GM12874 (cell line): ENCODE measurements at regions not wholly inside any gene's neighbourhood (a gene's known extent, or its start where the extent isn't known, plus 50 kb on each side); places are given as distances from the start of the nearest gene placed in this dataset.

Experiments
- TF ChIP-seq, protein P1 (sequence below): IDR thresholded peaks from 2 replicates; pipeline ENCODE4 v1.5.1; 2011; ENCODE audit warnings: low read depth, mild to moderate bottlenecking, control low read depth, low read length, moderate library complexity; ENCODE audit not compliant: insufficient read depth

DNA sequence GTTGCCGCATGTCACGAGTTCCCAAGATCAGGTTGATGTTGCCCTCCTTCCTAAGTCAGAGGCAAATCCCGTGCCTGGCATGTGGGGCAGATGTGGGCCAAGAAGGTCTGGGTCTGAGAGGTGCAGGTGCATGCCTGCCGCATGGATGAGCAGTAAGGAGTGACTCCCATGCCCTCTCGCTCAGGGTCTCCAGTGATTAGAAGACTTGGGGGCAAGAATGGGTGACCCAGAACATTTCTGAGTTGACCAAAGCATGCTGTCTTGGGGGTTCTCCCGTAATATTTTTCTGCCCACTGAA, 120.6 kb upstream of the HDAC4 start:
- TF ChIP-seq, protein P1, sequence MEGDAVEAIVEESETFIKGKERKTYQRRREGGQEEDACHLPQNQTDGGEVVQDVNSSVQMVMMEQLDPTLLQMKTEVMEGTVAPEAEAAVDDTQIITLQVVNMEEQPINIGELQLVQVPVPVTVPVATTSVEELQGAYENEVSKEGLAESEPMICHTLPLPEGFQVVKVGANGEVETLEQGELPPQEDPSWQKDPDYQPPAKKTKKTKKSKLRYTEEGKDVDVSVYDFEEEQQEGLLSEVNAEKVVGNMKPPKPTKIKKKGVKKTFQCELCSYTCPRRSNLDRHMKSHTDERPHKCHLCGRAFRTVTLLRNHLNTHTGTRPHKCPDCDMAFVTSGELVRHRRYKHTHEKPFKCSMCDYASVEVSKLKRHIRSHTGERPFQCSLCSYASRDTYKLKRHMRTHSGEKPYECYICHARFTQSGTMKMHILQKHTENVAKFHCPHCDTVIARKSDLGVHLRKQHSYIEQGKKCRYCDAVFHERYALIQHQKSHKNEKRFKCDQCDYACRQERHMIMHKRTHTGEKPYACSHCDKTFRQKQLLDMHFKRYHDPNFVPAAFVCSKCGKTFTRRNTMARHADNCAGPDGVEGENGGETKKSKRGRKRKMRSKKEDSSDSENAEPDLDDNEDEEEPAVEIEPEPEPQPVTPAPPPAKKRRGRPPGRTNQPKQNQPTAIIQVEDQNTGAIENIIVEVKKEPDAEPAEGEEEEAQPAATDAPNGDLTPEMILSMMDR, result no peak

DNA sequence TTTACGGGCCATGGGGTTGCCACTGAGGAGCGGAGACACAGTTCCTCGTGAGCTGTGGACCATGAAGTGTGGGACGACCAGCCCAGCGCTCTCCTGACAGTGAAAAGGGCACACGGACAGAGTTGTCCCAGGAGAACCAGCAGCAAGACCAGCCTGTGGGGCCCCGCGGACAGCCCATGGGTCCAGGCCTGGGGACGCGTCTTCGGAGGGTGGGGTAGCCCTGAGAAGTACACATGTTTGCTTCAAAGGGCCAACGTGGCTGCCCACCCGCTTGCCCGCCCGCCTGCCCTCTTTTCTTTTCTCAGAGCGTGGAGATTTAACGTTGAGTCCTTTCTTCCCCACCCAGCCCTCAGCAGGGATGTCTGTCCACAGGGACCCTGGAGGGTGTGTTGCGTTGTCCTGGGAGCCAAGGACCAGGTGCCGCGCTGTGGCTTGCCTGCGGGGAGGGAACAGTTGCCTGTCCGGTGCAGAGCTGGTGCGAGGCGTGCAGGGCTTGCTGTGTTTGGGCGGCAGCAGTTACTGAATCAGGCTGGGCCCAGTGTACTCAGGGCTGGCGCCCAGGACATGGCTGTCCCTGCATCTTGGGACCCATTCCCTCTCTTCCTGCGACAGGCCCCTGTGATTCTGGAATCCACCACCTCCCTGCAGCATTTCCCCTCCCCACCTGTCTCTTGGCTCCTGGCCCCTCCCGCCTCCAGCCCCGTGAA, 120.1 kb upstream of the HDAC4 start:
- TF ChIP-seq, protein P1, result no peak

DNA sequence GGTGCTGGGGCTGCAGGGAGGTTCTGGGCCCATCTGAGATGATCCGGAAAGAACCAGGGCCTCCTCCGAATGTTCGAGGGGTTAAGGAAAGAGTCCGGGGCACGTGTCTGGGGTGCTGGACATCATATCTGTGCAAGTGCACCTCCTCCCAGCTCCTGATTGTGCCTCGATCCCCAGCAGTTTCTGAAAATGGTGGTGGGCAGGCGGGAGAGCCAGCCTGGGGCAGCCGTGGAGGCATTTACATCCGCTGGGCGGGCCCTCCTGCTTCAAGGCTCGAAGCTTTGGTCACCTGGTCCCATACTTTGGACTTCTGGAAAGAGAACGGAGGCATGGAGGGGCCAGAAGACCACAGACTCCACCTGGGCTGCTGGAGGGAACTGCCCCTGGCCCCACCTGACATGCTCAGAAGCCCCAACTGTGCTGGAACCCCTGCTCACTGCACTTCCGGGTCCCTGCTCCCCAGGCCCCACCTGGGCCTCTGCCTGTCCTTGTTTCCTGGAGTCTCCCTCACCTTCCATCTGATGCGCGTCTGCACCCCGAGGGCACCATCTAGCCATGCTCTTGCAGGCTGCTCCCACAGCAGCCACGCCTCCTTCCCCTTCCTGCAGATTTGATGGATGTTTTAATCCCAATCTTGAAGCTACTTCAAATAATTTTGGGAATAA, 119.2 kb upstream of the HDAC4 start:
- TF ChIP-seq, protein P1, result no peak

DNA sequence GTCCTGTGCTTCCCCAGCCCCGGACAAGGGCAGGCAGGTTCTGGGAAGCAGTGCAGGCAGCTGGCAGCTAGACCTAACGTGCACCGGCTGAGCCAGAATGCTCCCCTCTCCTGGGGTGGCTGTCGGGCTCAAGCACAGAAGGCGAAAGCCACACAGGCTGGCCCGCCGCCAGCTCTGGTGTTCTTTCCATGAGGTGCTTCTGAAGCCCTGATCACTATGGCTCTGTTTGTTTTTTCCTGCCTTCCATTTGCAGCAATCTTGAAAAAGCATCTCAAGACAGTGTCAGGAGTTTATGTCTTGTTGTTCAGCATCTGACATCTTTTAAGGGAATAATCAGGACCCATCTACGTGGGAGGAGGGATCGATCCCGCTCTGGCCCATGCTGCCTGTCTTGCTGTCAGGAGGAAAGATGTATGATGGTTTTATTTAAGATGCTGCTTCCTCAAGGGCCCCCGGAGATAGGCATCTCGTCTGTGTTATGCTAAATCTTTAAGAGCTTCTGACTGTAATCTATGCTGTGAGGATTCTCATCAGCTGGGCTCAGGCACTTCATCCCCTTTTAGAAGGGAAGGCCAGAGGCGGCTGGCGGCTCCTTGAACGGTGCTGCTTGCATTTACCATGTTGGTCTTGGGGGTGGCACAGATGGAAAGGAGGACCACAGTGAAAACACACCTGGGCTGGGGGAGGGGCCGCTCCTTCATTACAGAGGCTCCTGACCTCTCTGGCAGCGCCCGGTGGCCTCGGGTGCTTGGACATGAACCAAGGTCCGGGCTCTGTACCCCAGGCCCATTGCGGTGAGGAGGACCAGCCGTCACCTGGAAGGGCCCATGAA, 118.5 kb upstream of the HDAC4 start:
- TF ChIP-seq, protein P1, result no peak

DNA sequence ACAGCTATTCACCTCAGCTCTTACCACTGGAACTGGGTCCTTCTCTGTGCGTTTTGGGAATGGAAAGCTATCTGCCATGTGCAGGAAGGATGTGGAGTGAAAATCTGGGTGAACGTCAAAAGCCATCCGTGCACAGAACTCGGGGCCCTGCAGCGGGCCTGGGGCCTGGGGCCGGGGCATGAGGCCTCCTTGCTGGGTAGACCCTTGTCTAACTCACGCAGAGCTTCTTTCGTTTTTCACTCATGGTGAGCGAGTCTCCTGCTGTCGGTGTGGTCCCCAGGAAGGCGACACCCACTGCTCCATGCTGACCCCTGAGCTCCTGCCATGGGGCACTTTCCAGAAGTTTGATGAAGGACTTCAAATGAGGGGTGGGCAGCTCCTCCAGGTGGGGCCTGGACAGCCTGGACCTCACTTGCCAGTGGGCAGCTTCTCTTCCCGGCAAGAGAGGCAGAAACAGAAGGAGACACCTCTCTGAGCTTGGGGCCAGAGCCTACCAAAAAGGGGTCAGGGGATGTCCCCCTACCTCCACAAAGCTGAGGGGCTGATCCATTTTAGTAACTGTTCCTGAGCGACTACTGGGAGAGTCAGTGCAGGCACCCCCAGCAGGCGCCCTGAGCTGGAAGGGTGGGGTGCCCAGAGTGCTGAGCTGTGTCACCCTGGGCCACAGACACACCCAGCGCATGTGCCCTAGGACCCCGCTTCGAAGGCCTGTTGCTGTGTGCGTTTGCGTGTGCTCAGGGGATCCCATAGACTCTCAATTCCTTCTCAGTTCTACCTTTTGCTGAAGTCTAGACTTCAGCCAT, 117.7 kb upstream of the HDAC4 start:
- TF ChIP-seq, protein P1, result no peak

DNA sequence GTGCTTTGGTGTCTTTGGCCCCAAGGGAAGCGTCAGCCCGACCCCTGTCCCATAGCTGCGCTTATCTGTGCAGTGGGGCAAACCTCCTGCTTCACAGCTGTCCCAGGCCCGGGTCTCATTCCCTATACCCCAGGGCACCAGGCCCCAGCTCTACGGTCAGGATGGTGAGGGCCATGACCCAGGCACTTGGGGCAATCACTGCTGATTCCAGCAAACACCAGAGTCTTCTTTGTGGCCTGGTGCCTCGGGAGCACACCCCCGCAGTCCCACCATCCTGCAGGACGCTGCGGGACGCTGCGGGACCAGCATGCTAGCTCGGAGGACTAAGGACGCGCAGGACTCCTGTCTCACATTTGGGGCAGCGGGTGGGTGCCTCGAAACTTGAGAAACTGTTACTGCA, 116.9 kb upstream of the HDAC4 start:
- TF ChIP-seq, protein P1, result no peak

DNA sequence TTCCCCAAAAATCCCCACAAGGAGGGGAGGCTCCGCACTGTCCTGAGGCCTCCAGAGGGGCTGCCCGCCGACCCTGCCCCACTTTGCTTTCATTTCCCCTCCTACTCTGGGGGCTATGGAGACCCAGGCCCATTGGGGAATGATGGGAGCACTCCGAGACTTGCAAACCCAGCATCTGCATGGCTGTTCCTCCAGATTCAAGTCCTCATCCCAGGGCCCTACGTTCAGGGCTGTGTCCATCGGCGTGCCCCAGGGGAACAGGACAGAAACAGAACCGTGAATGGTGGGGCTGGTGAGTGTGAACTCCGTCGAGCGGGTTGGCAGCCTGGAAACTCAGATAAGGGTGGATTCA, 116.1 kb upstream of the HDAC4 start:
- TF ChIP-seq, protein P1, result no peak
